ENCODE measurements at regions not wholly inside any gene's neighbourhood (a gene's known extent, or its start where the extent isn't known, plus 50 kb on each side); places are given as distances from the start of the nearest gene placed in this dataset.

DNA sequence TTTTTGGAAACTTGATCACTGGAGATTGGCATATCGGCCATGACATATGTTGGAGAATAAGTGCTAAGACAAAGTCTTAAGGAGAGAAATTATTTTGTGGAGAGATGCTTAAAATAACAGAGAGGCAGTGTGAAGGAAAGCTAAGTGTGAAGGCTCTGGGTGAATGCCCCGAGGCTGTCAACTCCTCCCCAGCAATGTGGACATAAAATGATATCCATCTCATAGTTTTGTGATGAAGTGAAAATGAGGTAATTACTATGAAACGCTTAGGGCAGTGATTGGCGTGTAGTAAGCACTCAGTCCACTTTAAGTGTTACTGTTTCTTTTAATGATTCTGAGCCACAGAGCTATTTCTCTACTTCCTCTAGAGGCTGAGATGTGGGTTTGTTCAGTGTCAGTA, 195.8 kb upstream of the KLF12 start:
- FAIRE-seq: no peak

- FAIRE-seq: no peak
Observed at GRCh38 chr13:74325106-74325505, 190.9 kb upstream of the KLF12 start.

GRCh38 chr13:74324338-74324737, 190.1 kb upstream of the KLF12 start:
- no peak for FAIRE-seq

GRCh38 chr13:74322562-74322961, 188.4 kb upstream of the KLF12 start:
- FAIRE-seq: no peak

DNA sequence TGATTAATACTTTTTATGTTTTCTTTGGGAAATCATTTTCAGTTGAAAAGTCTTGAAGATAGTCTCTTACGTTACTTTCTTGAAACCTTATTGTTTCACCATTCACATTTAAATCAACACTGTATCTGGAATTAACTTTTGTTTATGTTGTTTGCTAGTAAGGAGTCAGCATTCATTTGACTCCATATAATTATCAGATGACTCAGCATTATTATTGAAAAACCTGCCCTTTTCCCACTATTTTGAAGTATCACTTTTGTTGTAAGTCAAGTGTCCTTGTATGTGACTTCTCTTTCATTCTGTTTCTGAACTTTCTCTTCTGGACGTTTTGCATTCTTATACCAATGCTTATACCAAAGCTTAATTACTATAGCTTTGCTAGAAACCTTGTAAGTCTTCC, 186.1 kb upstream of the KLF12 start:
- peak; percentile 33 for FAIRE-seq

- no peak for FAIRE-seq
Observed at GRCh38 chr13:74316547-74316946, 182.3 kb upstream of the KLF12 start.

GRCh38 chr13:74306496-74306895, 172.3 kb upstream of the KLF12 start:
- FAIRE-seq: no peak

DNA sequence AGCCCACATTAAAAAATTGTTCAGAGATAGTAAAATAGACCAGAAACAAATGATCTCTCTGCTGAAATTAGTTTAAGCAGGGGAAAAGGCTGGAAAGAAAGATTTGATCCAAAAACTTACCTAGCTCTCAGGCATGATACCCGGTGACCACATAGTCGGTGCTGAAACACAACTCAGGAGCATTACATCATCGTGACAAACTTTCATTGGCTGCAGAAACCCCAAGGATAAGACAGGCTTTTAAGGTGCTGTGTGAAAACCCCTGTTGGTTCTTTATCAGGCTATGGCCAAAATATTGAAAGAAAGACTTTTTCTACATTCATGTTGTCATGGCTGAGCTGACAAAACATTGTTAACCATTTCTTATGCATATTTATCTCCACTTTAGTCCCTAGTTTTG, 171.7 kb upstream of the KLF12 start:
- FAIRE-seq: no peak

GRCh38 chr13:74301258-74301935, 167.2 kb upstream of the KLF12 start:
- no peak for FAIRE-seq

- FAIRE-seq: no peak
Observed at GRCh38 chr13:74300162-74300561, 166.0 kb upstream of the KLF12 start.

GRCh38 chr13:74299721-74300120, 165.5 kb upstream of the KLF12 start:
- FAIRE-seq: no peak

GRCh38 chr13:74298923-74299322, 164.7 kb upstream of the KLF12 start:
- FAIRE-seq: no peak

DNA sequence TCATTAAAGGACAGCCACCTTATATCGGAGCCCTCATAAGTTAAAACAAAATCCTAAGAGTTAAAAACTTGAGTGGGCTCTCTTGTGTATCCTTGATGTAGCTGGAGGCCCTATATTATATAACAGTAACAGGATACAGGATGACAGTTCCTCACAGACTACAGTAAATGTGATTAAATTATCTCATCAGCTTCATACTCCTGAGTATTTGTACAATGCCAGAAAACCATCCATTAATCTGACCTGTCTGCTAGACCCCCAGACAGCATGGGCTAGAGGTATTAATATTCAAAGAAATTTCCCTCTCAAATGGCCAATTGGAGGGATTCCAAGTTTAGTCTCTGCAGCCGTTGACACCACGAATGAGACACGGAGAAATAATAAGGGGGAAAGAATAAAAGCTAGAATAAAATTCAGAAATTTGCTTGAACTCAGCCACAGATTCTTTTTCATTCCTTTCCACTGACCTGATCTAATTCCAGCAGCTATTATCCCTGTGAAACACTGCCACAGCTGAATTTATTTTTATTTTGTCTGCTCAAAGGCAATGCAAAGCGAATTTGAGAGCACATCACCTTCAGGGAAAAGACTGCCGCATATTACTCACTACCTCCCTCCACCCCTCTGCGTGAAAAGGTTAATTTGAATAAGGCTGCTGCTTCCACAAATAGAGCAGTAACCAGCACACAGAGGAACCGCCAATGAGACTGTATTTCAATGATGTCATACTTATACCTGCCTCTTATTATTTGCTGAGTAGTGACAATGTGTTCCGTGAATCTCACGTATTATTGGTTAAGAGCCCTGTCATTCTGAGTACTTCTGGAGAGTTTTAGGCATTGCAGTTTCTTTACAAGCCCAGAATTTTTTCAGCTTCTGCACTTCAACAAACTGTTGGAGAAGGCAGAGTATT, 155.9 kb upstream of the KLF12 start:
- no peak for FAIRE-seq

GRCh38 chr13:74289107-74289506, 154.9 kb upstream of the KLF12 start:
- no peak for FAIRE-seq

- no peak for FAIRE-seq
Observed at GRCh38 chr13:74288361-74288911, 154.2 kb upstream of the KLF12 start.

DNA sequence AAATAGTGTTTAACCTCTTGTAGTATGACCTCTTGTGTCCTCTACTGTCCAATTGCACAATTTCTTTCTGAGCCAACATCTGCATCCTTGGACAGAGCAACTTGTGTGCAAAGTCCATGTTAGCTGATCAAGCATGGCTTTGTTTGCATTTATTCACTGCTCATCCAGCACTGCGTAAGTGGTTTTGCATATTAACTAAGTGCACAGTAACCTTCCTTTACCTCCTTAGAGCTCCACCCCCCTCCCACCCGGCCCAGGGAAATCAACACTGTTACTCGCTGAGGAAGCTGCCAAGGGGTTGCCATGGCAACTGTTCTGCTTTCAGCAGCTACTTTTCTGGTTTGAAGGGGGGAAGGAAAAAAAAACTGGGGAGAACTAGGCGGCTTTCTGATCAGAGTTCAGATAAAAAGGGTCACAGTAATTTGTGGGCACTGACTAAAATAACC, 153.5 kb upstream of the KLF12 start:
- no peak for FAIRE-seq

GRCh38 chr13:74280795-74281490, 146.7 kb upstream of the KLF12 start:
- no peak for FAIRE-seq

DNA sequence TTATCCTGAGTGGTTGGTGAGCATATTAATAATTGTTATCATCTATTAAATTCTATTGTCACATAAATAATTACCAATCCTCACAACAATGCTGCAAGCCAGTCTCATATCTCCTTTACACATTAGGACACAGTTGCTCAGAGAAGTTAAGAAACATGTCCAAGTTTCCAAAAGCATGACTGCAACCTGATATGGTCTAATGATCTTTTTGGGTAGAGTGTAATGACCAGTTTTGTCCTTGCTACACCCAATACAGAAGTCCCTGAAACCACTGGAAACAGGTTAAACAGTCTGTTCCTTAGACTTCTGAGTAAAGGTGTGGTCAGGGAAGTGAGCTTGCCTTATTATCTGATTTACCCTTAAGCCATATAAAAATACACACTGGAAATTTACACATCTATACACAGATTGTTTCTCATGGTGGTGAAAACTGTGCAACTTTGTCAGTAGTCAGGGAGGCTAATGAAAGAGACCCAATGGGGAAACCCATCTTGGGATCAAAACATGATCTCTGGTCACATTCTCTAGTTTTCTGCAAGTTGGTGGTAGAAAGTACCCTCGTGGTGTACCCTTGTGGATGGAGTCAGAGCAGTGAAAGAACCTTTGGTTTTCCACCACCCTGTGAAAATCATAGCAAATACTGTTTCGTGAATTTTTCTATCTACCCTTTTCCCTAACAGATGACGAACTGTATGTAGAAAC, 146.0 kb upstream of the KLF12 start:
- no peak for FAIRE-seq

- no peak for FAIRE-seq
Observed at GRCh38 chr13:74278901-74279300, 144.7 kb upstream of the KLF12 start.

- FAIRE-seq: no peak
Observed at GRCh38 chr13:74274916-74275315, 140.7 kb upstream of the KLF12 start.

DNA sequence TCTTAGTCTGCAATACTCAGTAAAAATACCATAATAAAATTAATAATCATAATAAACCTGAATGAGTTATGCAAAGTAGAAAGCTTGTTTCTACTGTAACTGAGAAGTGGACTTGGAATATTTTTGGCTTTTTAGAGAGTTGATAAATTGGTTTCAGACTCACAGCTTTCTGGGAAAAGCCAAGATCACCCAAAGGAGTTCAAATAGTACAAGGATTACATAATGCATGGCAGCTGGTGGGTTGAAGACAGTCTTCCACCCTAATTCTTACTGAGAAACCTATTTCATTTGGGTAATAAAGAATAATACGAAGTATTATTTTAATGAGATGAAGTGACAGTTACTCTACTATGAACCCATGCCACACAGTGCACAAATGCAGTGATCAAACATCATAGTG, 139.4 kb upstream of the KLF12 start:
- no peak for FAIRE-seq

- FAIRE-seq: no peak
Observed at GRCh38 chr13:74272826-74273225, 138.6 kb upstream of the KLF12 start.

- FAIRE-seq: no peak
Observed at GRCh38 chr13:74270018-74270417, 135.8 kb upstream of the KLF12 start.

All from colon (tissue), 2 donors.